Gastroesophageal sphincter (tissue), 3 donors: ENCODE measurements at regions not wholly inside any gene's neighbourhood (a gene's known extent, or its start where the extent isn't known, plus 50 kb on each side); places are given as distances from the start of the nearest gene placed in this dataset.

ENCODE experiments used
- CTCF ChIP-seq, 4 experiments: fragments of 200-600 bp in 2 of 4; fragments of 450-650 bp in 2 of 4; sonication (generic) in 1 of 4; IDR thresholded peaks; one replicate each; pipeline ENCODE4 v1.5.1; 2017 to 2019; ENCODE audit warnings: antibody characterized with exemption in 4 of 4, mild to moderate bottlenecking in 2 of 4, moderate library complexity in 2 of 4
- POLR2A ChIP-seq, 2 donors: fragments of 450-650 bp; IDR thresholded peaks; one replicate each; pipeline ENCODE4 v1.6.1; 2017; ENCODE audit warnings: antibody characterized with exemption in 2 of 2, mild to moderate bottlenecking in 2 of 2, moderate library complexity in 1 of 2

GRCh38 chr5:168165977-168166376, 125.5 kb upstream of the WWC1 start:
- no peak for TF ChIP-seq CTCF (IDR thresholded peaks at IDR 0.05)
- no peak for TF ChIP-seq POLR2A (IDR thresholded peaks at IDR 0.05)
